ENCODE measurements at regions not wholly inside any gene's neighbourhood (a gene's known extent, or its start where the extent isn't known, plus 50 kb on each side); places are given as distances from the start of the nearest gene placed in this dataset.

GRCh38 chr4:53714236-53715140, 123.2 kb upstream of the LNX1 start:
- intact Hi-C loops (cut with micrococcal nuclease; ENCODE audit: unreplicated experiment): no loop called here

DNA sequence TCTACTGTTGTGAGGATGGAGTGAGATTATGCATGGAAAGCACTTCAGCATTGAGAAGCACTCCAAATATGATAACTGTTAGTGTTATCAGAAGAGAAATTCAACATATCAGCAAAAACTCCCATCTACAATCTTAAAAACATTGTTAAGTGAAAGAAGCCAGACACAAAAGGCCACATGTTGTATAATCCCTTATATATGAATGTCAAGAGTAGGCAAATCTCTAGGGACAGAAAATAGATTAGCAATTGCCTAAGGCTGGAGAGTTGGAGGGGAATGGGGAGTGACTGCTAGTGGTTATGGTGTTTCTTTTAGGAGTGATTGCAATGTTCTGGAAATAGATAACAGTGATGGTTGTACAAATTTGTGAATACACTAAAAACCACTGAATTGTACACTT, 122.5 kb upstream of the LNX1 start:
- no peak overlapping the region for H3K27ac ChIP-seq (ENCODE audit: low read depth, low read length, poor library complexity, severe bottlenecking)
- CTCF ChIA-PET: no interaction called here
- no TSS peak for BruUV-seq (replicated peaks)

More at GRCh38 chr4:53714236-53715140, 123.2 kb upstream of the LNX1 start:
- CTCF ChIA-PET: no interaction called here
- H3K36me3 ChIP-seq (ENCODE audit: insufficient read depth, low read length, poor library complexity, severe bottlenecking): no peaks in the 10 kb centered on the region
- no peaks in the 10 kb centered on the region for H3K27me3 ChIP-seq (replicated peaks; ENCODE audit: insufficient read depth, low read depth, low read length, poor library complexity)
- TF ChIP-seq EZH2 (IDR thresholded peaks at IDR 0.05; ENCODE audit: borderline replicate concordance, low read depth, low read length, poor library complexity, severe bottlenecking): no peak
- no peak for TF ChIP-seq CTCF (conservative IDR thresholded peaks at IDR 0.05; ENCODE audit: low read depth, low read length)
- POLR2A ChIA-PET (ENCODE audit: low non-redundant PET): no interaction called here
- no peak overlapping the region for H3K4me3 ChIP-seq (ENCODE audit: low read depth, low read length, poor library complexity, severe bottlenecking)
- H3K4me1 ChIP-seq (ENCODE audit: insufficient read depth, low read length, poor library complexity, severe bottlenecking): no peaks in the 10 kb centered on the region
- no peak overlapping the region for H3K27ac ChIP-seq (ENCODE audit: low read depth, low read length, poor library complexity, severe bottlenecking)
- BruUV-seq (replicated peaks): no TSS peak
- H3K9me3 ChIP-seq (ENCODE audit: low read depth, low read length, poor library complexity, severe bottlenecking): no peaks in the 10 kb centered on the region
- no peak for DNase-seq (ENCODE audit: low spot score)

DNA sequence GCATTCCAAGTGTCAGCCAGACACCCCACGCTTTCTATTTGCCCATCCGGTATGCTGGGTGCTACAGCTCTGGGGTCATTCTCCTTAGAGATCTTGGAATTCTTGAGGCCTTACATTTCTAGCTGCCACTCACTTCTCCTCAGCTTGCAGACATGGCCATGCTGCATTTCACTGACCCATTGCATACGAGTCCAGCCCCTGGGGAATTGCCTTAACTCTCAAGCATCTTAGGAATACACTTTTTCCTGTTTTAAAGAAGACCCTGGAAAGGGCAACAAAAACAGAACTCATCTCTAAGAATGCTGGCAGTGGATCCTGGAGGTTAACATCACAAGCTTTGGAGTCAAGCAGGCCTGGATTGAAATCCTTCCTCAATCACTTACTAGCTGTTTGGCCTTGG, 122.0 kb upstream of the LNX1 start:
- ChIA-PET POLR2A (ENCODE audit: low non-redundant PET) (no interaction called here), CTCF (no interaction called here)
- Histone ChIP-seq H3K9me3 (ENCODE audit: low read depth, low read length, poor library complexity, severe bottlenecking) (no peaks in the 10 kb centered on the region), H3K36me3 (ENCODE audit: insufficient read depth, low read length, poor library complexity, severe bottlenecking) (no peaks in the 10 kb centered on the region), H3K27me3 (replicated peaks; ENCODE audit: insufficient read depth, low read depth, low read length, poor library complexity) (no peaks in the 10 kb centered on the region), H3K4me3 (ENCODE audit: low read depth, low read length, poor library complexity, severe bottlenecking) (no peak overlapping the region), H3K4me1 (ENCODE audit: insufficient read depth, low read length, poor library complexity, severe bottlenecking) (no peaks in the 10 kb centered on the region), H3K27ac (ENCODE audit: low read depth, low read length, poor library complexity, severe bottlenecking) (no peak overlapping the region)
- BruUV-seq (replicated peaks): no TSS peak
- no peak for TF ChIP-seq CTCF (conservative IDR thresholded peaks at IDR 0.05; ENCODE audit: low read depth, low read length)
- TF ChIP-seq EZH2 (IDR thresholded peaks at IDR 0.05; ENCODE audit: borderline replicate concordance, low read depth, low read length, poor library complexity, severe bottlenecking): no peak
- intact Hi-C loops (cut with micrococcal nuclease; ENCODE audit: unreplicated experiment): no loop called here
- no peak for DNase-seq (ENCODE audit: low spot score)

More for the DNA sequence above, 122.5 kb upstream of the LNX1 start:
- H3K4me3 ChIP-seq (ENCODE audit: low read depth, low read length, poor library complexity, severe bottlenecking): no peak overlapping the region
- H3K36me3 ChIP-seq (ENCODE audit: insufficient read depth, low read length, poor library complexity, severe bottlenecking): no peaks in the 10 kb centered on the region
- TF ChIP-seq CTCF (conservative IDR thresholded peaks at IDR 0.05; ENCODE audit: low read depth, low read length): no peak
- no peak for TF ChIP-seq EZH2 (IDR thresholded peaks at IDR 0.05; ENCODE audit: borderline replicate concordance, low read depth, low read length, poor library complexity, severe bottlenecking)
- no peak for DNase-seq (ENCODE audit: low spot score)
- no peaks in the 10 kb centered on the region for H3K9me3 ChIP-seq (ENCODE audit: low read depth, low read length, poor library complexity, severe bottlenecking)
- intact Hi-C loops (cut with micrococcal nuclease; ENCODE audit: unreplicated experiment): no loop called here
- no peaks in the 10 kb centered on the region for H3K27me3 ChIP-seq (replicated peaks; ENCODE audit: insufficient read depth, low read depth, low read length, poor library complexity)
- POLR2A ChIA-PET (ENCODE audit: low non-redundant PET): no interaction called here
- no peaks in the 10 kb centered on the region for H3K4me1 ChIP-seq (ENCODE audit: insufficient read depth, low read length, poor library complexity, severe bottlenecking)
